ENCODE measurements at regions not wholly inside any gene's neighbourhood (a gene's known extent, or its start where the extent isn't known, plus 50 kb on each side); places are given as distances from the start of the nearest gene placed in this dataset.

- no peak for TF ChIP-seq ZNF395 (CRISPR knock-in tag; IDR thresholded peaks at IDR 0.05)
- TF ChIP-seq, protein P1, sequence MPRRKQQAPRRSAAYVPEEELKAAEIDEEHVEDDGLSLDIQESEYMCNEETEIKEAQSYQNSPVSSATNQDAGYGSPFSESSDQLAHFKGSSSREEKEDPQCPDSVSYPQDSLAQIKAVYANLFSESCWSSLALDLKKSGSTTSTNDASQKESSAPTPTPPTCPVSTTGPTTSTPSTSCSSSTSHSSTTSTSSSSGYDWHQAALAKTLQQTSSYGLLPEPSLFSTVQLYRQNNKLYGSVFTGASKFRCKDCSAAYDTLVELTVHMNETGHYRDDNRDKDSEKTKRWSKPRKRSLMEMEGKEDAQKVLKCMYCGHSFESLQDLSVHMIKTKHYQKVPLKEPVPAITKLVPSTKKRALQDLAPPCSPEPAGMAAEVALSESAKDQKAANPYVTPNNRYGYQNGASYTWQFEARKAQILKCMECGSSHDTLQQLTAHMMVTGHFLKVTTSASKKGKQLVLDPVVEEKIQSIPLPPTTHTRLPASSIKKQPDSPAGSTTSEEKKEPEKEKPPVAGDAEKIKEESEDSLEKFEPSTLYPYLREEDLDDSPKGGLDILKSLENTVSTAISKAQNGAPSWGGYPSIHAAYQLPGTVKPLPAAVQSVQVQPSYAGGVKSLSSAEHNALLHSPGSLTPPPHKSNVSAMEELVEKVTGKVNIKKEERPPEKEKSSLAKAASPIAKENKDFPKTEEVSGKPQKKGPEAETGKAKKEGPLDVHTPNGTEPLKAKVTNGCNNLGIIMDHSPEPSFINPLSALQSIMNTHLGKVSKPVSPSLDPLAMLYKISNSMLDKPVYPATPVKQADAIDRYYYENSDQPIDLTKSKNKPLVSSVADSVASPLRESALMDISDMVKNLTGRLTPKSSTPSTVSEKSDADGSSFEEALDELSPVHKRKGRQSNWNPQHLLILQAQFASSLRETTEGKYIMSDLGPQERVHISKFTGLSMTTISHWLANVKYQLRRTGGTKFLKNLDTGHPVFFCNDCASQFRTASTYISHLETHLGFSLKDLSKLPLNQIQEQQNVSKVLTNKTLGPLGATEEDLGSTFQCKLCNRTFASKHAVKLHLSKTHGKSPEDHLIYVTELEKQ (CRISPR knock-in tag; IDR thresholded peaks at IDR 0.05) = no peak
- TF ChIP-seq ADNP (tag; IDR thresholded peaks at IDR 0.05) = no peak
Observed at GRCh38 chr7:144941127-144941526, 105.3 kb upstream of the TPK1 start (continued).

- Histone ChIP-seq H3K9ac (ENCODE audit: insufficient read depth in 1 of 2, low read depth in 2 of 2, low read length in 2 of 2) (no peak overlapping the region), H3K9me3 (replicated peaks; ENCODE audit: control insufficient read depth, insufficient read depth, low read depth, low read length) (no peaks in the 10 kb centered on the region), H3K9me1 (ENCODE audit: control insufficient read depth, insufficient read depth, low read length) (no peaks in the 10 kb centered on the region), H3K79me2 (ENCODE audit: control insufficient read depth, insufficient read depth, low read length) (no peaks in the 10 kb centered on the region), H3K27ac (ENCODE audit: extremely low read depth, low read depth, low read length) (no peak overlapping the region), H3K36me3 (ENCODE audit: control insufficient read depth, insufficient read depth, low read length) (no peaks in the 10 kb centered on the region), H3K27me3 (ENCODE audit: control insufficient read depth in 2 of 2, insufficient read depth in 2 of 2, low read length in 2 of 2) (no peaks in the 10 kb centered on the region), H3K4me1 (replicated peaks in 1 of 2; ENCODE audit: control insufficient read depth in 2 of 2, insufficient read depth in 2 of 2, low read length in 2 of 2) (no peaks in the 10 kb centered on the region), H4K20me1 (replicated peaks; ENCODE audit: control insufficient read depth, insufficient read depth, low read length) (no peaks in the 10 kb centered on the region), H3K4me3 (no peak overlapping the region), H3K4me2 (ENCODE audit: insufficient read depth, low read length) (no peak overlapping the region), H2AFZ (ENCODE audit: low read depth, low read length) (no peak overlapping the region)
- no peak for FAIRE-seq
- ChIA-PET CTCF (ENCODE audit: low intra/inter-chr PET ratio) (no interaction called here), POLR2A (no interaction called here)
- BruUV-seq (replicated peaks) = no TSS peak
- no peak for ATAC-seq
- in situ Hi-C loops (cut with MboI) (no loop called here), intact Hi-C loops (cut with micrococcal nuclease) (no loop called here)
- no peak for DNase-seq (ENCODE audit: extremely low read depth in 1 of 4, low spot score in 3 of 4)
- no CpG with 5 or more reads among the region's 2 CpGs for WGBS (ENCODE audit: insufficient coverage, low coverage, missing lambda C conversion rate)
- TF ChIP-seq MBD2 (IDR thresholded peaks at IDR 0.05; ENCODE audit: borderline replicate concordance, low read depth) (no peak), MAZ (CRISPR knock-in tag; conservative IDR thresholded peaks at IDR 0.05 in 1 of 2, IDR thresholded peaks at IDR 0.05 in 1 of 2) (no peak), NFXL1 (CRISPR knock-in tag; IDR thresholded peaks at IDR 0.05) (no peak)
- TF ChIP-seq, protein P2, sequence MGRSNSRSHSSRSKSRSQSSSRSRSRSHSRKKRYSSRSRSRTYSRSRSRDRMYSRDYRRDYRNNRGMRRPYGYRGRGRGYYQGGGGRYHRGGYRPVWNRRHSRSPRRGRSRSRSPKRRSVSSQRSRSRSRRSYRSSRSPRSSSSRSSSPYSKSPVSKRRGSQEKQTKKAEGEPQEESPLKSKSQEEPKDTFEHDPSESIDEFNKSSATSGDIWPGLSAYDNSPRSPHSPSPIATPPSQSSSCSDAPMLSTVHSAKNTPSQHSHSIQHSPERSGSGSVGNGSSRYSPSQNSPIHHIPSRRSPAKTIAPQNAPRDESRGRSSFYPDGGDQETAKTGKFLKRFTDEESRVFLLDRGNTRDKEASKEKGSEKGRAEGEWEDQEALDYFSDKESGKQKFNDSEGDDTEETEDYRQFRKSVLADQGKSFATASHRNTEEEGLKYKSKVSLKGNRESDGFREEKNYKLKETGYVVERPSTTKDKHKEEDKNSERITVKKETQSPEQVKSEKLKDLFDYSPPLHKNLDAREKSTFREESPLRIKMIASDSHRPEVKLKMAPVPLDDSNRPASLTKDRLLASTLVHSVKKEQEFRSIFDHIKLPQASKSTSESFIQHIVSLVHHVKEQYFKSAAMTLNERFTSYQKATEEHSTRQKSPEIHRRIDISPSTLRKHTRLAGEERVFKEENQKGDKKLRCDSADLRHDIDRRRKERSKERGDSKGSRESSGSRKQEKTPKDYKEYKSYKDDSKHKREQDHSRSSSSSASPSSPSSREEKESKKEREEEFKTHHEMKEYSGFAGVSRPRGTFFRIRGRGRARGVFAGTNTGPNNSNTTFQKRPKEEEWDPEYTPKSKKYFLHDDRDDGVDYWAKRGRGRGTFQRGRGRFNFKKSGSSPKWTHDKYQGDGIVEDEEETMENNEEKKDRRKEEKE (IDR thresholded peaks at IDR 0.05; ENCODE audit: borderline replicate concordance in 1 of 2, control insufficient read depth in 1 of 2, low read depth in 2 of 2, low read length in 1 of 2) = no peak
- TF ChIP-seq, protein P3, sequence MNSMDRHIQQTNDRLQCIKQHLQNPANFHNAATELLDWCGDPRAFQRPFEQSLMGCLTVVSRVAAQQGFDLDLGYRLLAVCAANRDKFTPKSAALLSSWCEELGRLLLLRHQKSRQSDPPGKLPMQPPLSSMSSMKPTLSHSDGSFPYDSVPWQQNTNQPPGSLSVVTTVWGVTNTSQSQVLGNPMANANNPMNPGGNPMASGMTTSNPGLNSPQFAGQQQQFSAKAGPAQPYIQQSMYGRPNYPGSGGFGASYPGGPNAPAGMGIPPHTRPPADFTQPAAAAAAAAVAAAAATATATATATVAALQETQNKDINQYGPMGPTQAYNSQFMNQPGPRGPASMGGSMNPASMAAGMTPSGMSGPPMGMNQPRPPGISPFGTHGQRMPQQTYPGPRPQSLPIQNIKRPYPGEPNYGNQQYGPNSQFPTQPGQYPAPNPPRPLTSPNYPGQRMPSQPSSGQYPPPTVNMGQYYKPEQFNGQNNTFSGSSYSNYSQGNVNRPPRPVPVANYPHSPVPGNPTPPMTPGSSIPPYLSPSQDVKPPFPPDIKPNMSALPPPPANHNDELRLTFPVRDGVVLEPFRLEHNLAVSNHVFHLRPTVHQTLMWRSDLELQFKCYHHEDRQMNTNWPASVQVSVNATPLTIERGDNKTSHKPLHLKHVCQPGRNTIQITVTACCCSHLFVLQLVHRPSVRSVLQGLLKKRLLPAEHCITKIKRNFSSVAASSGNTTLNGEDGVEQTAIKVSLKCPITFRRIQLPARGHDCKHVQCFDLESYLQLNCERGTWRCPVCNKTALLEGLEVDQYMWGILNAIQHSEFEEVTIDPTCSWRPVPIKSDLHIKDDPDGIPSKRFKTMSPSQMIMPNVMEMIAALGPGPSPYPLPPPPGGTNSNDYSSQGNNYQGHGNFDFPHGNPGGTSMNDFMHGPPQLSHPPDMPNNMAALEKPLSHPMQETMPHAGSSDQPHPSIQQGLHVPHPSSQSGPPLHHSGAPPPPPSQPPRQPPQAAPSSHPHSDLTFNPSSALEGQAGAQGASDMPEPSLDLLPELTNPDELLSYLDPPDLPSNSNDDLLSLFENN (IDR thresholded peaks at IDR 0.05; ENCODE audit: low read depth in 2 of 2, low read length in 2 of 2) = no peak
Observed at GRCh38 chr7:144937199-144937598, 101.3 kb upstream of the TPK1 start.

All from K562 (cell line).